HG03039 (cell line): ENCODE measurements at regions not wholly inside any gene's neighbourhood (a gene's known extent, or its start where the extent isn't known, plus 50 kb on each side); places are given as distances from the start of the nearest gene placed in this dataset.
"Not testable (repeated sequence)": the region's sequence is repeated elsewhere in the genome, so short reads cannot be mapped to it uniquely, and the experiment has no call there.

Experiments
- ATAC-seq: cut with Tn5 transposase; IDR thresholded peaks from one replicate; pipeline ENCODE4 v1.9.1; 2021; ENCODE audit warnings: mild to moderate bottlenecking, moderate library complexity; ENCODE audit not compliant: unreplicated experiment

GRCh38 chr10:120047926-120048325 lies 155.4 kb downstream of the SEC23IP start:
- no peak for ATAC-seq

DNA sequence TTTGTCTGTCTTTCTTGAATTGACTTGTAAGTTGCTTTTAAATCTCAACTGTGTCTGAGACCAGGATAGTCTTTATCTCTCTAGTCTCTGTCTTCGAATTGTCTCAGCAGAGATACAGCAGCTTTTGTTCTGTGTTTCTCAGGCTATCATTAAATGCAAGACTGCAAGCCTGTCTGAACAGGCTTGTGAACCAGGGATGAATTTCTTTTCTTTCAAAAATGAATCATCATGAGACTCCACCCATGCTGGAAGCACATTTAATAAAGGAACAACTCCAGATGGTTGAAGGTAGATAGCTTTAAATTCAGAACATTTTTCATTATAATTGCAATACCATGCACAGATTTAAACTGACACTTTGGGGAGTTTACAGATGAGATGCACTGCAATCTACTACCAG lies 155.9 kb downstream of the SEC23IP start:
- ATAC-seq: no peak

DNA sequence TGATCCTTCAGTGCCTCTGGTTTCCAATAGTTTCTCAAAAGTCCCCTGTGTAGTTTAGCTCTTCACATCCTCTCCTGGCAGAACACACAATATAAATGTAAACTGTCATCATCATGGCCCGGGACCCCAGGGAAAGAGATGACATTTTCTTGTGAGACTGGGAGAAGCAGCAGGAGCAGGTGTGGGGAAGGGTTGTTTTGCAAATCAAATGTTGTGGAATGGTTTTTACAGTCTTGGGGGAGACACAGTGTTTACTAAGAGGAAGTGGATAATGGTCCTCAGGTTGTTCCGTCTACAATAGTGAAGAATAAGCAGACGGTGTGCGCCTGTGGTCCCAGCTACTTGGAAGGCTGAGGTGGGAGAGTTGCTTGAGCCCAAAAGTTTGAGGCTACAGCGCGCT lies 159.1 kb downstream of the SEC23IP start:
- ATAC-seq: no peak

GRCh38 chr10:120052964-120053702 lies 160.6 kb downstream of the SEC23IP start:
- no peak for ATAC-seq

GRCh38 chr10:120059790-120060189 lies 167.3 kb downstream of the SEC23IP start:
- not testable (repeated sequence) for ATAC-seq

DNA sequence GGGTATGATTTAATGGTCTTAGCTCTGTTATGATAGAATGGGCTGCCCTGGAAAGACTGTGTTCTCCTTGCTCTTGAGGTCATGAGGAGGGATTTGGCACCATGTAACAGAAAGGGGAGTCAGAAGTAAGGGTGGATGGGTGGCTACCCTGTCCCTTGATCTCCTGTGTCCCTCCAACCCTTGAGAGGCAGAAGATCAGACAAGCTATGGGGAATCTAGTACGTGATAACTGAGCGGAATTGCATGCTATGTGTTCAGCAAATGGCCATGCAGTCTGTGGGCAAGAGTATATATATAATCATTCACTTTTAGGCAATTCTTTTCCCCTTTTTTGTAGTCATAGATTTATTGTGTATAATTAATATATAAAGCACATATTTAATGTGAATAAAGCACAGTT lies 174.9 kb downstream of the SEC23IP start:
- ATAC-seq: no peak

- ATAC-seq: no peak
Measured at GRCh38 chr10:120069700-120070099, 177.2 kb downstream of the SEC23IP start.

DNA sequence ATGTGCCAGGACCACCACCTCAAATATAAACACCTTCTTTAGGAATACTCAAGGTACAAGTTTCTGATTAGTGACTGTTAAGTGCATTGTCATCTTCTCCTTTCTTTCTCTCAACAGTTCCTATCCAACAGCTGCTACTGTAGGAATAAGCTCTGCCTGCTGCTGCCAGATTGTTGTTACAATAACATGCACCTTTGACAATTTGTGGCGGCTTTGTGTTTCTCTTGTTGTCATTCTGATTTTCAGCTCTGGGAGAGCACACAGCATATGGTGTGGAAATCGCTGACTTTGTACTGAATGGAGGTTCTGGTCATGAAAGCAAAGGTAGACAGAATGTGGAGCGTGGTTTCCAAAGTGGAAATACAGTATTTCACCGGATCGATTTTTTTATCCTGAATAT lies 182.8 kb downstream of the SEC23IP start:
- no peak for ATAC-seq

DNA sequence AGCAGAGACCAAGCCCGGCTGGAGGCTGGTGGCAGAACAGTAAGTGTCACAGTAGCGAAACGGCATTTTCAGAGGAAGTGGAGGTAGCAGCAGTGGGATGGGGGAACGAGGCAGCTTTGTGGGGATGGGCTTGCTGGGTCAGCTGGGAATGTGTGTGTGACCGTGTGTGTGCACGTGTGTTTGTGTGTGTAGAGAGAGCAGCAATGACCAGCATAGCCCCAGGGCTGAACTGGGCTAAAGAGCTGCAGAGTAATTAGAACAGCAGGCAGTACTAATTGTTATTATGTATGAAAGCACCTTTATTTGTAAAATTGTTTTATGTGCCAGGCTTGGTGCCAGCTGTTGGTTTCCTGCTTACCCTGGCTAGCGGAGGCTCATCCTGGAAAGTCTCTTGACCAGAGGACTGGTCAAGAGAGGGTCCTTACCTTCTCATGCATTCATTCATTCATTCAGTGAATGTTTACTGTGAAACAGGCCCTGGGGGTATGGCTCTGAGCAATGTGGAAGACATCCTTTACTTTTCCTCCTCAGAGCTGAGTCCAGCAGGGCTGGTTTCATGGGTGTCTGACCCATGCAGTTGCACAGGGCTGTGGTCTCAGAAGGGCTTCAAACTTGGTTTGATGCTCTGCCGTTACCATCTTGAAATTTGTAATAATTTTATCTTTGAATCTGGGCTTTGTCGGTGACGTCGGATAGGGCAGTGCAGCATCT lies 184.6 kb downstream of the SEC23IP start:
- no peak for ATAC-seq

GRCh38 chr10:120077707-120078492 lies 185.4 kb downstream of the SEC23IP start:
- ATAC-seq: no peak

DNA sequence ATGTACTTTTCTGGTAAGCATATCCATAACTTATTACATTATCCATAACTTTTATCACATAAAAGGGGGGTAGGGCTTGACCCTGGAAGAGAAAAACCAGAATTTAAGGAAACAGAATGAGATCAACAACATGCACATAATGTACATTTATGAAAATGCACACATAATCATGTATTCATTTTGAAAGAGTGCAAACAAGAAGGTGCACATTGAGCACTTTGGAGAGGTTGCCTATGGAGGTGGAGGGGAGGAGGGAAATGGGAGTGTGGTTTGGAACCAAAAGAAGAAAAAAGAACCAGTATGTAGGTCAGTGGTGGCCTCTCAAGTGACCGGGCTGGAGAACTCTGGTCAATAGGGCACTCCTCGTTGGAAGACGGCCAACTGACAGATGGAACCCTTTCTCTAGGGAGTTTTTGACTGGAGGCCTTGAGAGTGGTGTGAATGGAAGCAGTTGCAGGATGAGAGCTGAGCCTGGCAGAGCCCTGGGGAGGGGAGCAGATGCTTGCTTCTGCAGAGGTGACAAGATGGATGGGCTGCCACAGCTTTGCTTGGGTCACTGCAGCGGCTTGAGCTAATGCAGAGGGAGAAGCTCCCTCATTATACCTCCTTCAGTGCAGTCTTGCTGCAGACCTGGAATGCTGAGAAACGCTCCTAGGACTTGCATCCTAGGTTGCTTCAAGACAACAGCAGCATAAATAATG lies 192.7 kb downstream of the SEC23IP start:
- ATAC-seq: no peak

- no peak for ATAC-seq
Measured at GRCh38 chr10:120086066-120086465, 193.5 kb downstream of the SEC23IP start.

DNA sequence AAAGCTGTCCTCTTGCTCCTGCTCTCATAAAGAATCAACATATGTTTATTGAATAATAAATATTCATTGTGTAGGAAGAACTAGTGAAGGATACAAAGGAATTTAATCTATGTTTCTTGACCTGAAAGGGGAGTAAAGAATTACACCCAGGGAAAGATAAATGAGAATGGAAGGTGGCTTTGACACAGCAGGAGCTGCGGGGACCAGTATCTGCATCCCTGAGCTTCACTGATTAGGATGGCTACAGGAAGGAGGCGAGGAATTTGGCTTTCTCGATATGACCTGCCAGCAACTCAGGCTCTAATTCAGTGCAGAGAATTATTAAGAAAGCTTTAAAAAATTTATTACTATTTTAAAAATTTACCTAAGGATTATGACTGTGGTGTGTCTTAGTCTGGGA lies 194.6 kb downstream of the SEC23IP start:
- no peak for ATAC-seq

DNA sequence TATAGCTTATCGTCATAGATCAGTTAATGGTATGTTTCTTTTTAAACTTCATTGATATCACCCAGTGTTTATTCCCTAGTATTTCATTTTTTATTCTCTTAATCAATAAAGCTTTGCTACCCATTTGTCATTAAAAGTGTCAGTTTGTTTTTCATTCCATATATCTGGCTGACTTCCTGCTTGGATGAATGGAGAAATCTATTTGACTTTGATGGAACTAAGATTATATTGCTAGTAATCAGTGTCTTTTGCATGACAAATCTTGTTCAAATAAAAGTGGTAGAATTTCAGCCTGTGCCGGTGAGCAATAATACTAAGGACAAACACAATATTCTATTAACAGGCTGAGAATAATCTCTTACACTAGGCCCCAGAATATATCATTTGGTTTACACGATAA lies 203.3 kb downstream of the SEC23IP start:
- no peak for ATAC-seq

GRCh38 chr10:120097766-120098165 lies 205.2 kb downstream of the SEC23IP start:
- ATAC-seq: no peak

DNA sequence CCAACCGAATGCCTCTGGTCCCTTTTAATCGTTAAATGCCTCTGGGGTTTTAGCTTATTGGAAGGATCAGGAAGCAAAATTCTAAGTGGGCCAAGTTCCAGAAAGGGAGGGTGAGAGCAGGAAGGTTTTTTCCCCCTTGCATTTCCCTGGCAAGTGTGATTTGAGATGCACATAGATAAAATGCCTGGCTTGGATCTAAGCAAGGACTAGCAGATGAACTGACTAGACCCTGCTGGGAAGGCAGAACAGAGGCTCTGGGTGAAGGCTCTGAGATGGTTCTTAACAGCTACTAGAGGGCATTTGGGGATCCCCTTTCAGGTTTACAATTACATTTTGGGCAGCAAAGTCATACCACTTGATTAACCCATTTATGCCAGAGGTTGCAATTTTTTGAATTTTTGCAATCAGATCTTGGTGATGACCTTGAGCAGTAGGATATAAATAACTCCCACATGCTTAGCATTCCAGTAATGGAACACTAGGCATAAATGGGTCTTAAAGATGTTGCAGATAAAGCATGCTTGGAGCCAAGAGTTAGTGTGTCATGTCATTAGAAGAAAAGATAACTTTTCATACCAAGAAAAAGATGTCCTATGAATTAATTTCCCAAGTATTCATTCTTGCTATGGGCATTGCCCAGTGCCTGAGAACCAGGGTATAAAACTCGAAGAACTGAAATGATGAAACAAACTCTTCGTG lies 205.9 kb downstream of the SEC23IP start:
- ATAC-seq: no peak

GRCh38 chr10:120103738-120104560 lies 211.4 kb downstream of the SEC23IP start:
- ATAC-seq: no peak

DNA sequence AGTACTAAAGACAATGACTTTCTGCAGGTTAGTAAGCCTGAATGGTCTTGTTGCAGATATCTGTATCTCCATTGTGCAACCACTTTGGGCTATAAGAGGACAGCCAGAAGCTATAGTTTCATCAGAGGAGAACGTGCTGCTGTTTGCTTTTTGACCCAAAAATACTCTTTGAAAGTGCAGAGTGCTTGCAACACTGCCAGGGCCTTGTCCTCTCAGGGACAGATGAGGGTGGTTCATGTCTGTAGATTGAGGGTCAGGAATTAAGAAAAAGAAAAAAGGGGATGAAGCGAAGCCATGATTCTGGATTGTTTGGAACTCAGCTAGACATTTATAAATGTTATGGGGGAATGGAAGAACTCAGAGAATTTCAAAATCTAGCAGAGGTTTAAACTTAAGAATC lies 212.5 kb downstream of the SEC23IP start:
- no peak for ATAC-seq

- no peak for ATAC-seq
Measured at GRCh38 chr10:120105492-120105891, 213.0 kb downstream of the SEC23IP start.

- no peak for ATAC-seq
Measured at GRCh38 chr10:120108916-120109315, 216.4 kb downstream of the SEC23IP start.
